ELR (cell line): ENCODE measurements at regions not wholly inside any gene's neighbourhood (a gene's known extent, or its start where the extent isn't known, plus 50 kb on each side); places are given as distances from the start of the nearest gene placed in this dataset.
"Not testable (repeated sequence)": the region's sequence is repeated elsewhere in the genome, so short reads cannot be mapped to it uniquely, and the experiment has no call there.

Experiments used
- DNase-seq: peaks from one replicate; pipeline ENCODE4 v3.0.0-alpha.2; 2015; ENCODE audit warnings: low read depth

DNA sequence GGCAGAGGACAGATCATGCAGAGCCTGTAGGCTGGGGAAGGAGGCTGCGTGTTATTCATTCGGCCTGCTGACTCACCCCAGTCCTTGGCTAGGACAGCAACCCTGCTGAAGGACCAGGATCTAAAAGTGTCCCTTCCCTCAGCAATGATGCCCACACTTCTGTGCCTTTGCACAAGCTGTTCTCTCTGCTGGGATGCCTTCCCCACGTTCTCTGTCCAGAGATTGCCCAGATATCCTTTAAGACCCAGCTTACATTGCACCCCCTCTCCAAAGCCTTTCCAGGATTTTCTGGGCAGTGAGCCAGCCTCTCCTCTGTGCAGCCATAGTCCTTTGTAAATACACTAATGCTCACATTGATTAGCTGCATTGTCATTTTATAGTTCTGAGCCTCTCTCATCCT, 99.3 kb upstream of the CHD6 start:
- no peak for DNase-seq

- DNase-seq = no peak
Observed at GRCh38 chr20:41716911-41717310, 98.7 kb upstream of the CHD6 start.

GRCh38 chr20:41716436-41716835, 98.3 kb upstream of the CHD6 start:
- DNase-seq = peak; percentile 25

DNA sequence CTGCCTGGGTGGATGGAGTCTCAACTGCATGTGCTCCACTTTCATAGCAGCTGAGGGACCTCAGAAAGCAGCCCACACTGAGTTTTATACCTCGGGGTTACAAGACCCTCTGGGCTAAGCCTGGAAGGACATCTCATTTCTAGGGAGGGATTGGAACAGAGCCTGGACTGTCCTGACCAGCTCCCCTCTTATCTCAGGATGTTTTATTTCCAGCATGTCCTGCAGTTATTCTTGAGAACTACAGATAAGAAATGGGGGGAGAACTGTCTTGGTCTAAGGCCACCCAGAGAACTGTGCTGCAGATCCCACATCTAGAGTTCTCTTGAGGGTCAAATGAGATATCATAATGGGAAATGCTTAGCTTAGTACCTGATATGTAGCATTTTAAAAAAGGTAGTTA, 97.3 kb upstream of the CHD6 start:
- DNase-seq = no peak

DNA sequence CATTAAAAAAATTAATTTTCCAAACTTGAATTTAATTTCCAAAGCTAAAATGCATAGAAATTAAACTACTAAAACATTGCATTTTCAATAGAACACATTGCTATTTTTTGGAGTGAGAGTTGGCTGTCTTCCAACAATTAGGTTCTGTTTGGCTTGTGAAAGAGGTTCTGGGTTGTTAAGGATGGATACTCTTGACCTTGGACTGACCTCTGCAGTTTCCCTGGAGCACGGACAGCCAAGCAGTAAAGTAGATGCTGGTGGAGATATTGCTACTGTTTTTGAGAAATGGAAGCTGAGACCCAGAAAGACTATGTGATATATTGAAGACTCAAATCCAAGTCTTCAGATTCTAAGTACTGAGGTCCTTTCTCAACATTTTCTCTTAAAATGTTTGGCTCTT, 95.9 kb upstream of the CHD6 start:
- DNase-seq = no peak

DNA sequence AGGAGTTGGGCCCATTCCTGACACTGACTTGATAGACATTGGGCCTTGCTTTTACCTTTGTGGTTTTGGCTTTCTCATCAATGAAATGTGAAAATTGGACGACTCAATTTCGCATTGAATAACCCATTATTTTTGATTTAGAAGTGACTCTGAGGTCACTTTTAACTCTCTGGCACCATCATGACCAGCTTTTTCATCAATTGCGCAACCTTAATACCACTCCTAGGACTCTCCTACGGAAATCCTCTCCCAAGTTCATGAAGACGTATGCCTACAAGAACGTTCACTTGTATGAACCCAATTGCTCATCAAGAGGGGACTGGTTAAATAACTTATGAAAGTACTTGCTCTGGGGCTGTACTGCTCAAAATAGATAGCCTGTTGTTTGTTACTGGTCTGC, 86.7 kb upstream of the CHD6 start:
- DNase-seq = no peak

DNA sequence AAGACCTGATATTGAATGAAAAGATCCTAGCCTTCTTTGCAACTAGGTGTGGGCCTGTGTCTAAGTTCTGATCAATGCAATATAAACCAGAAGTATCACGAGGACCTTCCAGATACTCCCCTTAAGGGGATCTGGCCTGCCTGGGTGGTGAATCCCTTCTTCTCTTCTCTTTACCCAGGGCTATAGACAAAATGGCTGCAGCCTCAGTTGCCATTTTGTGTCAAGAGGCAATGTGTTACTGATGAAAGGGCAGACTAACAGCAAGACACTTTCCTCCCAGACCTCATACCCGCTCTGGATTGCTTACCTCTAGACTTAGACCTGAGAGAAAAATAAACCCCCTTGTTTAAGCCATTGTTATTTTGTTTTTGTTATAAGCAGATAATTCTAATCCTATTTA, 84.5 kb upstream of the CHD6 start:
- DNase-seq = no peak

DNA sequence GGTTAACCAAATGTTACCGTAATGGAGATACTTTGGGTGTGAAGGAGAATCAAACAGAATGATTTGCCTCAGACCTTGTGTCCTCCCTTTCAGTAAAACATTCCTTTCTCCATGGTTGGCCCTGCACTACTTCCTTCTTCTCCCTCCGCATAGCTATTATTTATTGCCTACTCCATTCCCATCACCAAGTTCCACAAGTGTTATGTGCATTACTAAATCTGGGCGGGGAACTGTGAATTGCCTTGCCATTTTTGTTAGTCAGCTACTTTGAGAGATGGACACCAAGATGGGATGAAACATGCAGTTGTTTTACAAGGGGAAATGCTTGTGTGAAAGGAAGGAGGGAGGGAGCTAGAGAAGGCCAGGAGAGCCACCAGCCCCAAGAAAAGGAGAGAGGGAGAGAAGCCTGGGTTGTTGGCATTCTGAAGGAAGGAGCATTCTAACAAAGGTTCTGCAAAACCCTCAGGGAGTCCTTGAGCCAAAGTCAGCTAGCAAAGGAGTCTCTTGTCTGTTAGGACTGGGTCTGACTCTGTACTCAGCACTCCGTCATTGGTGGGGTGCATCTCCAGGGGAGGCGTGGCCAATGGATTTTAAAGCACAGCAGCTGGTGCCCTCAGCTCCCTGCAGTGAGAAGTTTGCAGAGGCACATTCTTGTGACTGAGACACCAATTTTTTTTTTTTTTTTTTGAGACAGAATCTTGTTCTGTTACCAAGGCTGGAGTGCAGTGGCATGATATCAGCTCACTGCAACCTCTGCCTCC, 83.6 kb upstream of the CHD6 start:
- no peak for DNase-seq

GRCh38 chr20:41699673-41700072, 81.5 kb upstream of the CHD6 start:
- DNase-seq = not testable (repeated sequence)

DNA sequence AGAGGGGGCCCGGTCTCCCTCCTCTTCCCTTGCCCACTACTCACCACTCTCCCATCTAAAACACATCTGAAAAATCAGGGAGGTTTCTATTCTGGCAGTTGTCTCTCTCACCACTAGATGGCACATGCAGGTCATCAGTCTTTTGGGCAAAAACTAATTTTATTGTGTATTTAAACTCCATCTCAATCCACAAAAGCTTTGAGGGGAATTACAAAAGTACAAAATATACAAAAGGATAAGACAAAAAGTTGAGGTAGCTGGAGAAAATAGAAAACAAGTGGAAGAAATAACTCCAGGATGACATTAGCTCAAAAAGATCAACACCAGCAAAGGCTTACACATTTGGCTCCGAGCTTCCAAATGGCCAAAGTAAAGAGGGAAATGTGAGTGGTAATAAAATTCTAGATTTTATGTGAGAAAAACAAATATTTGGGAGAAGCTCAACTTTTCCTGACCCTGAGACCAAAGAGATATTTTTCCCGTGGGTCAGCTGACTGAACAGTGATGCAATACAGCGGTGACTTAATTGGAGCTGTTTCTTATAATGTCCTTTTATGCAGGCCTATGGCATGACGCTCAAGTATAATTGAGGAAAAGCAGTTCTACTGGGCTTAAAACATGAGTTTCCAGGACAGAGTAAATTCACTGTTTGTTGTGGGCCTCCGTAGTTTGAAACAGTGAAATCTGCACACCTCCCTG, 79.8 kb upstream of the CHD6 start:
- peak; percentile 65 for DNase-seq

GRCh38 chr20:41696428-41696827, 78.3 kb upstream of the CHD6 start:
- no peak for DNase-seq

GRCh38 chr20:41694796-41695195, 76.6 kb upstream of the CHD6 start:
- no peak for DNase-seq

- peak; percentile 92 for DNase-seq
Observed at GRCh38 chr20:41693136-41693979, 75.2 kb upstream of the CHD6 start.

GRCh38 chr20:41692479-41693135, 74.4 kb upstream of the CHD6 start:
- DNase-seq = peak; percentile 43

- DNase-seq = no peak
Observed at GRCh38 chr20:41691443-41691842, 73.3 kb upstream of the CHD6 start.

DNA sequence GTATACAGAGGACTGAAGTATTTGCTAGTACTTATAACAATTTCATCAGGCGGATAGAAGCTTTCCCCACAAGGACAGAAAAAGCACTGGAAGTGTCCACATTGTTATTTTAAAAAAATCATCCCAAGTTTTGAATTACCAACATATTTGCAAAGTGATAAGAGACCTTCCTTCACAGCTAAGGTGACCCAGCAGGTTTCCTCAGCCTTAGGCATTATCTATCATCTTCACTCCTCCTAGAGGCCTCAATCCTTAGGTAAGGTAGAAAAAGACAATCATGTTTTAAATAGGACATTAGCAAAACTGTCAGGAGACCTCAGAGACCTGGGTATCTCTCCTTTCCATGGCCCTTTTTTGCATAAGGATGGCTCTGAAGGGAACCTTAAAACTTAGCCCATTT, 72.5 kb upstream of the CHD6 start:
- DNase-seq = no peak

DNA sequence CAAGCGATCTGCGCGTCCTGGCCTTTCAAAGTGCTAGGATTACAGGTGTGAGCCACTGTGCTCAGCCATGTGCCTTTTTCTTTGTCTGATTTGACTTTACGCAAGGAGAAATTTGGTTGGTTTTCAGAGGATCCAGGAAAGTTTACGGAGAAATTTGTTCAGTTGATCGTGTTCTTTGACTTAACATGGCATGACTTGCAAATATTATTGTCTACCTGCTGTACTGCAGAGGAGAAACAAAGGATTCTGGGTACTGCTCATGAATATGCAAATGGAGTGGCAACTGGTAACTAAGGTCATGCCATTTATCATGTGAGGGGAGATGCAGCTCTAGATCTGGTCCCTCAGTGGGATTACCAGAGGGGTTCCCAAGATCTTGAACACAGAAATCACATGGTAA, 68.8 kb upstream of the CHD6 start:
- DNase-seq = no peak

- DNase-seq = not testable (repeated sequence)
Observed at GRCh38 chr20:41685145-41685544, 67.0 kb upstream of the CHD6 start.

DNA sequence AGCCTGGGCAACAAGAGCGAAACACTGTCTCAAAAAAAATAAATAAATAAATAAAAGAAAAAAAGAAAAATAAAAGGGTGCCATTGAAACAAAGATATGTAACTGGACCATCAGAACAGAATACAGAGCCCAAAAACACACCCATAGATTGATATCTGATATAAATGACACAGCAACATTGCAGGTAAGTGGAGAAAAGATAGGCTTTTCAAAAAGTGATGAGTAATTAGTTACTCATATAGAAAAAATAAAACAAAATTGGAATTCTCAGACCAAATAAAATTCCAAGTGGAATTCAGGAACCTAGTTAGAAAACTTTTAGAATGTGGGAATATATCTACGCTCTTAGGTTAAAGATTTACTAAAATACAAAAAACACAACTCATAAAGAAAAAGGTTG, 60.6 kb upstream of the CHD6 start:
- DNase-seq = no peak

DNA sequence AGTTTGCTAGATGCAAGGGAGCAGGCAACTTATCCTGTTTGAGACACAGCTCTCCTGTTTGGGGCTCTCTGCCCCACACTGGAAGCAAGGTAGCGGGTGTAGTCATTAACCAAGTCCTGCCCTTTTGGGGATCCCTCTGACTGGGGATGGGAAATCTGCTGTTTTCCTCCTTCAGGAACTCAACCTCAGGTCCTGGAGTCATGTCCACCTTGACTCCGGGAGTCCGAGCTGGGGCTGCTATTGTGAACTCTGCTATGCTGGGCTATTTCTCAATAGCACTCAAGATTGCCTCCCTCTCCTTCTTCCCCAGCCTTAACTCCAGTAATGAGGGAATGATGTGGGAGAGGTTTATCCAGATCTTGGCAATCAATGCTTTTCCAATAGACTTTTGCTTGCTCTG, 54.1 kb upstream of the CHD6 start:
- no peak for DNase-seq

DNA sequence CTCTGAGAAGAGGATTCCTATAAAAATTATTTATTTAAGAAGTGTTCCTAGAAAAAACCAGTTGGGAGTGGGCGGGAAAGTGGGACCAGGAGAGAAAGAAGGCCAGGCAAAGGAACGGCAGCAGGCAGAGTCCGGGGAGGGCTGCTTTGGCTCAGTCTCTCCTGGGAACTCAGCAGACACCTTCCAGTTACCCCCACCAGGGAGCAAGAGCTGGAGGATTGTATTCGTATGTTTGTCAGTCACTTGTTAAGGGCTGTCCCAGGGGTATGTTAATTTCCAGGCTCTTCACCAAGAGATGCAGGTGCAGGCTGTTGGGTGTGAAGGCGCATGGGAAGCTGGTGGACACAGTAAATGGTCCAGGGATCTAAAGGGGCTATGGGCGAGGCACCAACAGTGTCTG, 53.0 kb upstream of the CHD6 start:
- DNase-seq = no peak

- no peak for DNase-seq
Observed at GRCh38 chr20:41670631-41671030, 52.5 kb upstream of the CHD6 start.
